ENCODE measurements at regions not wholly inside any gene's neighbourhood (a gene's known extent, or its start where the extent isn't known, plus 50 kb on each side); places are given as distances from the start of the nearest gene placed in this dataset.

DNA sequence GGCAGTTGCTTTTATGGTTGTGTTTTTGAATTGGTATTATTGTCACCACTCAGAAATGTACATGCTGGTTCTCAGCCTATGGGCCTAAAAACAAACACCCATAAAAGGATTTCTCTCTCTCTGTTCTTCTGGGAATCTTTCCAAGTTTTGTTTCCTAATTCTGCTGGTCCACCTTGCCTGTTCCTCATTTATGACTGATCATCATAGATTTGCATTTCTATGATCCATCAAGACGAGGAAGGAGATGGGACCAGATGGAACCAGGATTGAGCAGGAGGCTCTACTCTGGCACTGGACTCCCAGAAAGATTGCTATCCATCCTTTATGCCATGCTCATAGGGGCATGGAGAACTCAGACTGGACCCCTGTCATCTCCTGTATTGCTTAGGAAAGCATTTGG lies 162.2 kb downstream of the C1orf94 start:
- TF ChIP-seq POLR2A (IDR thresholded peaks at IDR 0.05) = no peak
- TF ChIP-seq, protein P1, sequence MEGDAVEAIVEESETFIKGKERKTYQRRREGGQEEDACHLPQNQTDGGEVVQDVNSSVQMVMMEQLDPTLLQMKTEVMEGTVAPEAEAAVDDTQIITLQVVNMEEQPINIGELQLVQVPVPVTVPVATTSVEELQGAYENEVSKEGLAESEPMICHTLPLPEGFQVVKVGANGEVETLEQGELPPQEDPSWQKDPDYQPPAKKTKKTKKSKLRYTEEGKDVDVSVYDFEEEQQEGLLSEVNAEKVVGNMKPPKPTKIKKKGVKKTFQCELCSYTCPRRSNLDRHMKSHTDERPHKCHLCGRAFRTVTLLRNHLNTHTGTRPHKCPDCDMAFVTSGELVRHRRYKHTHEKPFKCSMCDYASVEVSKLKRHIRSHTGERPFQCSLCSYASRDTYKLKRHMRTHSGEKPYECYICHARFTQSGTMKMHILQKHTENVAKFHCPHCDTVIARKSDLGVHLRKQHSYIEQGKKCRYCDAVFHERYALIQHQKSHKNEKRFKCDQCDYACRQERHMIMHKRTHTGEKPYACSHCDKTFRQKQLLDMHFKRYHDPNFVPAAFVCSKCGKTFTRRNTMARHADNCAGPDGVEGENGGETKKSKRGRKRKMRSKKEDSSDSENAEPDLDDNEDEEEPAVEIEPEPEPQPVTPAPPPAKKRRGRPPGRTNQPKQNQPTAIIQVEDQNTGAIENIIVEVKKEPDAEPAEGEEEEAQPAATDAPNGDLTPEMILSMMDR (IDR thresholded peaks at IDR 0.05) = no peak

Data from adrenal gland (tissue), 5 donors.